KMS-11 (cell line): ENCODE measurements at regions not wholly inside any gene's neighbourhood (a gene's known extent, or its start where the extent isn't known, plus 50 kb on each side); places are given as distances from the start of the nearest gene placed in this dataset.

ENCODE experiments used
- H2AFZ ChIP-seq: fragments of 200-600 bp; sonication (generic); 2 replicates; pipeline ENCODE4 v1.6.1; 2016; ENCODE audit warnings: antibody characterized with exemption, mixed run types, low read depth
- H3K27ac ChIP-seq: fragments of 200-600 bp; sonication (generic); 2 replicates; pipeline ENCODE4 v1.6.1; 2016; ENCODE audit warnings: mild to moderate bottlenecking, mixed run types
- H3K27me3 ChIP-seq: fragments of 200-600 bp; sonication (generic); 2 replicates; pipeline ENCODE4 v1.6.1; 2017; ENCODE audit warnings: mild to moderate bottlenecking, low read depth, mixed run types, moderate library complexity; ENCODE audit not compliant: insufficient read depth
- H3K36me3 ChIP-seq: fragments of 200-600 bp; sonication (generic); 2 replicates; pipeline ENCODE4 v1.6.1; 2017; ENCODE audit warnings: mild to moderate bottlenecking, mixed run types; ENCODE audit not compliant: insufficient read depth
- H3K4me1 ChIP-seq: fragments of 200-600 bp; sonication (generic); 2 replicates; pipeline ENCODE4 v1.6.1; 2016; ENCODE audit warnings: mild to moderate bottlenecking, low read depth, mixed run types; ENCODE audit not compliant: poor library complexity, severe bottlenecking
- H3K4me2 ChIP-seq: fragments of 200-600 bp; sonication (generic); 2 replicates; pipeline ENCODE4 v1.7.0; 2016; ENCODE audit warnings: mild to moderate bottlenecking, mixed run types
- H3K4me3 ChIP-seq: fragments of 200-600 bp; sonication (generic); IDR thresholded peaks from 2 replicates; pipeline ENCODE4 v1.6.1; 2017; ENCODE audit warnings: low read depth, low read length, mixed read lengths; ENCODE audit not compliant: insufficient read depth
- H3K79me2 ChIP-seq: fragments of 200-600 bp; sonication (generic); 2 replicates; pipeline ENCODE4 v1.6.1; 2016; ENCODE audit warnings: low read depth, mixed run types; ENCODE audit not compliant: insufficient read depth
- H3K9ac ChIP-seq: fragments of 200-600 bp; sonication (generic); 2 replicates; pipeline ENCODE4 v1.6.1; 2016; ENCODE audit warnings: mild to moderate bottlenecking, mixed run types
- H4K20me1 ChIP-seq: fragments of 200-600 bp; sonication (generic); 2 replicates; pipeline ENCODE4 v1.6.1; 2016; ENCODE audit warnings: mild to moderate bottlenecking, mixed run types; ENCODE audit not compliant: insufficient read depth
- CTCF ChIP-seq: fragments of 200-600 bp; sonication (generic); conservative IDR thresholded peaks from 2 replicates; pipeline ENCODE4 v1.6.1; 2017; ENCODE audit warnings: low read depth, mild to moderate bottlenecking, antibody characterized with exemption, low read length, moderate library complexity, mixed read lengths

GRCh38 chr18:10050956-10051355 lies 137.1 kb downstream of the VAPA start:
- Histone ChIP-seq H3K27ac (no peak overlapping the region), H2AFZ (no peak overlapping the region), H3K4me1 (no peaks in the 10 kb centered on the region), H3K4me2 (no peak overlapping the region), H3K79me2 (no peaks in the 10 kb centered on the region), H3K27me3 (no peaks in the 10 kb centered on the region), H3K4me3 (no peak overlapping the region), H4K20me1 (no peaks in the 10 kb centered on the region), H3K9ac (no peak overlapping the region), H3K36me3 (no peaks in the 10 kb centered on the region)
- no peak for TF ChIP-seq CTCF

- Histone ChIP-seq H3K79me2 (no peaks in the 10 kb centered on the region), H3K27me3 (no peaks in the 10 kb centered on the region), H4K20me1 (no peaks in the 10 kb centered on the region), H3K4me3 (no peak overlapping the region), H3K4me2 (no peak overlapping the region), H3K27ac (no peak overlapping the region), H3K9ac (no peak overlapping the region), H2AFZ (no peak overlapping the region), H3K36me3 (no peaks in the 10 kb centered on the region), H3K4me1 (no peaks in the 10 kb centered on the region)
- TF ChIP-seq CTCF = no peak
Measured at GRCh38 chr18:10051877-10052631, 138.2 kb downstream of the VAPA start.

- no peak overlapping the region for H3K27ac ChIP-seq
- H3K27me3 ChIP-seq = no peaks in the 10 kb centered on the region
- no peak overlapping the region for H3K9ac ChIP-seq
- H3K4me2 ChIP-seq = no peak overlapping the region
- no peaks in the 10 kb centered on the region for H3K4me1 ChIP-seq
- no peak overlapping the region for H3K4me3 ChIP-seq
- TF ChIP-seq CTCF = no peak
- no peaks in the 10 kb centered on the region for H3K79me2 ChIP-seq
- H3K36me3 ChIP-seq = no peaks in the 10 kb centered on the region
- H2AFZ ChIP-seq = no peak overlapping the region
- H4K20me1 ChIP-seq = no peaks in the 10 kb centered on the region
Measured at GRCh38 chr18:10052871-10053270, 139.1 kb downstream of the VAPA start.

- H3K36me3 ChIP-seq = no peaks in the 10 kb centered on the region
- TF ChIP-seq CTCF = no peak
Measured at GRCh38 chr18:10053861-10054260, 140.0 kb downstream of the VAPA start.

More at GRCh38 chr18:10053861-10054260, 140.0 kb downstream of the VAPA start:
- no peak overlapping the region for H3K27ac ChIP-seq
- no peak overlapping the region for H3K4me2 ChIP-seq
- H3K79me2 ChIP-seq = no peaks in the 10 kb centered on the region
- H3K4me1 ChIP-seq = no peaks in the 10 kb centered on the region
- no peaks in the 10 kb centered on the region for H3K27me3 ChIP-seq
- H3K4me3 ChIP-seq = no peak overlapping the region
- no peak overlapping the region for H3K9ac ChIP-seq
- no peaks in the 10 kb centered on the region for H4K20me1 ChIP-seq
- H2AFZ ChIP-seq = no peak overlapping the region
